ENCODE measurements at regions not wholly inside any gene's neighbourhood (a gene's known extent, or its start where the extent isn't known, plus 50 kb on each side); places are given as distances from the start of the nearest gene placed in this dataset.

DNA sequence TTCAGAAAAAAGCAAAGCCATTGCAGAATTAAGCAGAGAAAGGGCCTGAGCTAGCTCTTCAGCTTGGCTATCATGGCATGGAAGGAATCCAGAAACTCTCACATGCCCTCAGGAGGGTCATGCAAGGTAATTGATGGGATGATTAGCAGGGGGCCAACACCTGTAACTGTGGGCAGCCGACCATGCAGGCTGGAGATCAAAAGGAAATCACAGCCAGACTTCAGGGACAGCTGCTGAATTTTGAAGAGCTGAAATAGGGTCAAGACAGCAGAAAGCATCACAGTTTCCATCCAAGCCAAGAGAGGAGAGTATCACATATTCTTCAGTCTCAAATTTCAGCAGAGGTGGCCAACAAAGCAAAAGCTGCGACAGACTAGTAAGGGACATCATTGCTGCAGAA is 239.6 kb upstream of the STEAP1 start:
- TF ChIP-seq, protein P1, sequence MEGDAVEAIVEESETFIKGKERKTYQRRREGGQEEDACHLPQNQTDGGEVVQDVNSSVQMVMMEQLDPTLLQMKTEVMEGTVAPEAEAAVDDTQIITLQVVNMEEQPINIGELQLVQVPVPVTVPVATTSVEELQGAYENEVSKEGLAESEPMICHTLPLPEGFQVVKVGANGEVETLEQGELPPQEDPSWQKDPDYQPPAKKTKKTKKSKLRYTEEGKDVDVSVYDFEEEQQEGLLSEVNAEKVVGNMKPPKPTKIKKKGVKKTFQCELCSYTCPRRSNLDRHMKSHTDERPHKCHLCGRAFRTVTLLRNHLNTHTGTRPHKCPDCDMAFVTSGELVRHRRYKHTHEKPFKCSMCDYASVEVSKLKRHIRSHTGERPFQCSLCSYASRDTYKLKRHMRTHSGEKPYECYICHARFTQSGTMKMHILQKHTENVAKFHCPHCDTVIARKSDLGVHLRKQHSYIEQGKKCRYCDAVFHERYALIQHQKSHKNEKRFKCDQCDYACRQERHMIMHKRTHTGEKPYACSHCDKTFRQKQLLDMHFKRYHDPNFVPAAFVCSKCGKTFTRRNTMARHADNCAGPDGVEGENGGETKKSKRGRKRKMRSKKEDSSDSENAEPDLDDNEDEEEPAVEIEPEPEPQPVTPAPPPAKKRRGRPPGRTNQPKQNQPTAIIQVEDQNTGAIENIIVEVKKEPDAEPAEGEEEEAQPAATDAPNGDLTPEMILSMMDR (conservative IDR thresholded peaks at IDR 0.05): no peak
- TF ChIP-seq ZFX (IDR thresholded peaks at IDR 0.05): no peak
